ENCODE measurements at regions not wholly inside any gene's neighbourhood (a gene's known extent, or its start where the extent isn't known, plus 50 kb on each side); places are given as distances from the start of the nearest gene placed in this dataset.

- no CpG with 5 or more reads among the region's 5 CpGs for WGBS (ENCODE audit: insufficient coverage, insufficient read length)
- Histone ChIP-seq H3K27me3 (ENCODE audit: control insufficient read depth, insufficient read depth, low read length) (no peaks in the 10 kb centered on the region), H3K36me3 (ENCODE audit: control insufficient read depth, insufficient read depth, low read length) (no peaks in the 10 kb centered on the region), H3K4me3 (ENCODE audit: low read length) (no peak overlapping the region), H3K9me3 (ENCODE audit: control insufficient read depth, insufficient read depth, low read length) (no peaks in the 10 kb centered on the region), H3K4me1 (ENCODE audit: control insufficient read depth, insufficient read depth, low read length) (peaks cover 1% of the 10 kb centered on the region; the same call in 1 of the 2 replicates), H3K27ac (ENCODE audit: low read length) (no peak overlapping the region)
- DNase-seq (ENCODE audit: low read depth, low spot score), result no peak
Observed at GRCh38 chrX:116010939-116011338, 159.6 kb upstream of the AGTR2 start.

GRCh38 chrX:116031331-116031730, 139.2 kb upstream of the AGTR2 start:
- no peak overlapping the region for H3K4me3 ChIP-seq (ENCODE audit: low read length)
- WGBS (ENCODE audit: insufficient coverage, insufficient read length), result no CpG with 5 or more reads among the region's 1 CpG
- no peak overlapping the region for H3K27ac ChIP-seq (ENCODE audit: low read length)
- DNase-seq (ENCODE audit: low read depth, low spot score), result no peak
- H3K36me3 ChIP-seq (ENCODE audit: control insufficient read depth, insufficient read depth, low read length), result no peaks in the 10 kb centered on the region
- no peaks in the 10 kb centered on the region for H3K4me1 ChIP-seq (ENCODE audit: control insufficient read depth, insufficient read depth, low read length)
- no peaks in the 10 kb centered on the region for H3K27me3 ChIP-seq (ENCODE audit: control insufficient read depth, insufficient read depth, low read length)
- no peaks in the 10 kb centered on the region for H3K9me3 ChIP-seq (ENCODE audit: control insufficient read depth, insufficient read depth, low read length)

Measured in iPS DF 6.9 (cell line).